ENCODE measurements at regions not wholly inside any gene's neighbourhood (a gene's known extent, or its start where the extent isn't known, plus 50 kb on each side); places are given as distances from the start of the nearest gene placed in this dataset.

DNA sequence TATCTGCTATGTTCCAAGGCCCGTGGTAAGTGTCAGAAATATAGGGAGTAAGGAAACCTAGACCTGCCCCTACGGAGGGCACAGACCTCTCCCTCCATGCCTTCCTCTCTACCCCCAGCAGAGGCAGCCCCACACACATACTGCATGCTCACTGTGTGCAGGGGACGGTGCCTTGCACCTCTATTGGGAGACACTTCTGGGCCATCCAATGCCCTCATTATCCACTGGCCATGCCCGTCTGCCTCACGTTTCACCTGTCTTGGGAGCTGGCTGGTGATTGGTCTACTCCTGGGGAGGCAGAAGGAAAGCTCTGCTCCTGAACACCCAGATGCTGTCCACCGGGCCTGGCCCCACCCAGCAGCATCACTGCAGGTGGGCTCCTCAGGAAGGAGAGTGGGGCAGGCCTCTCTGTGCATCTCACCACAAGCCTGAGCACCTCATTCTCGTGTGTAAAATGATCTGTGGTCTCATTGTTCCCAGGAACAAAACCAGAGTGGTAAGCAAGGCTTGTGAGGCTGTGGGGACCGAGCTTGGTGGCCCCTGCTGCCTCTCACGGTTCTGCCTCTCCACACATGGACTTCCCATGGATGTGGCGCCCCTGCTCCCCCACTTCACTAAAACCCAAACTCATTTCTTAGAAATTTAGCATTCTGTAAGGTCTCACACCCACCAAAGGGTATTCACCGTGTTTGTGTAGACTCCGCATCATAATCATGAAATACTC, 312.5 kb upstream of the HS6ST1 start:
- DNase-seq = no peak
- no peak for TF ChIP-seq POLR2A (IDR thresholded peaks at IDR 0.05)
- TF ChIP-seq, protein P1, sequence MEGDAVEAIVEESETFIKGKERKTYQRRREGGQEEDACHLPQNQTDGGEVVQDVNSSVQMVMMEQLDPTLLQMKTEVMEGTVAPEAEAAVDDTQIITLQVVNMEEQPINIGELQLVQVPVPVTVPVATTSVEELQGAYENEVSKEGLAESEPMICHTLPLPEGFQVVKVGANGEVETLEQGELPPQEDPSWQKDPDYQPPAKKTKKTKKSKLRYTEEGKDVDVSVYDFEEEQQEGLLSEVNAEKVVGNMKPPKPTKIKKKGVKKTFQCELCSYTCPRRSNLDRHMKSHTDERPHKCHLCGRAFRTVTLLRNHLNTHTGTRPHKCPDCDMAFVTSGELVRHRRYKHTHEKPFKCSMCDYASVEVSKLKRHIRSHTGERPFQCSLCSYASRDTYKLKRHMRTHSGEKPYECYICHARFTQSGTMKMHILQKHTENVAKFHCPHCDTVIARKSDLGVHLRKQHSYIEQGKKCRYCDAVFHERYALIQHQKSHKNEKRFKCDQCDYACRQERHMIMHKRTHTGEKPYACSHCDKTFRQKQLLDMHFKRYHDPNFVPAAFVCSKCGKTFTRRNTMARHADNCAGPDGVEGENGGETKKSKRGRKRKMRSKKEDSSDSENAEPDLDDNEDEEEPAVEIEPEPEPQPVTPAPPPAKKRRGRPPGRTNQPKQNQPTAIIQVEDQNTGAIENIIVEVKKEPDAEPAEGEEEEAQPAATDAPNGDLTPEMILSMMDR (IDR thresholded peaks at IDR 0.05) = no peak
- Histone ChIP-seq H3K4me1 (no peaks in the 10 kb centered on the region), H3K27ac (no peak overlapping the region), H3K27me3 (no peaks in the 10 kb centered on the region), H3K4me3 (replicated peaks in 1 of 3) (no peak overlapping the region), H3K36me3 (no peaks in the 10 kb centered on the region), H3K9me3 (no peaks in the 10 kb centered on the region)
- intact Hi-C loops (cut with DNase I) = no loop called here
- 89 to 90% methylated on average over 11 to 12 of the region's 12 CpGs for WGBS, 2 donors

DNA sequence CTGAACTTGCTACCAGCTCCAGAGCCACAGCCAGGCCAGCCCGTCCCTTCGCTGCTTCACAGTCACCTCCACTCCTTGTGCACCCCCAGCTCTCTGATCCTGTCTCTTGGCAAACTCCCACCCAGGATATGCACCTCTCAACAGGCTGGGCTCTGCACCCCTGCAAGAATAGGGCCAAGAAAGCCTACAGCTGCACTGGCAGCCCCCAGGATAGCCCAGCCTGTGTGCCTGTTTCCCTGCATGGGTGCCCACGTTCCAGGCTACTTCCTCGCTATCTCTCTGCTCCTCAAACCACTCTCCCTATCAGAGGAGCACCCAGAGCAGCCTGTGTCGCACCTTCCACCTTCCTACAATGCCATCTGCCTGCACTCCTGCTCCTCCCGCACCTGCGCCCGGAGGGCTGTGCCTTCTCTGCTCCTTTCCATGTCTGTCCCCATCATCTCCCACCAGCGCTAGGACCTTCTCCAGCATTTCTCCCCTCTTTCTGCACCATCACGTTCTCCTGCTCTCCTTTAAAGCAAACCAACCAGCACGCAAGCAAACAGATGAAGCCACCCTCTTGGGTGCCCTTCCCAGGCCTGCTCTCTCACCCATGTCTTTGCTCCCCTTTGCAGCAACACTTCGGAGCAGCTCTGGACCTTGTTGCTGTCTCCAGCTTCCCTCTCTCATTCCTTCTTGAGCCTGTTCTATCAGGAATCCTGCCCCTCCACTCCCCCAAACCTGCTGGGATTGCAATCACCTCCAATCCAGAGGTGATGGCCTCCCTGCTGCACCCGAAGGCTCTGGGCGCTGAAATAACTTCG, 313.2 kb upstream of the HS6ST1 start:
- no peak overlapping the region for H3K27ac ChIP-seq
- H3K4me1 ChIP-seq = no peaks in the 10 kb centered on the region
- 91 to 92% methylated on average over 15 of the region's 15 CpGs for WGBS, 2 donors
- no peaks in the 10 kb centered on the region for H3K36me3 ChIP-seq
- intact Hi-C loops (cut with DNase I) = no loop called here
- TF ChIP-seq POLR2A (IDR thresholded peaks at IDR 0.05) = no peak
- TF ChIP-seq, protein P1 (IDR thresholded peaks at IDR 0.05) = no peak
- no peak overlapping the region for H3K4me3 ChIP-seq (replicated peaks in 1 of 3)
- H3K9me3 ChIP-seq = no peaks in the 10 kb centered on the region
- DNase-seq = no peak
- no peaks in the 10 kb centered on the region for H3K27me3 ChIP-seq

DNA sequence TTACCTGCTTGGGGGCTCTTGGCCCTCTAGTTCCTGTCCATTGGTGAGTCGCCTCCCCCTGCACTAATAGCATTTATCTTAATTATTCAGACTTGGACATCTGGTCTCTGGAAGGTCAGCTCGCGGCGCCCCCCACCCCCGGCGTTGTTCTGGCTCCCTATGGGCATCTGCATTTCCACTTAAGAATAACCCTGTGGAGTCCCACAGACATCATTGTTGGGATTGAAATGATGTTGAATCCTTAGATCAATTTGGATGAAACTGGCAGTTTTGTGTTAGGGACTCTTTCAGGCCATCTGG, 313.8 kb upstream of the HS6ST1 start:
- H3K36me3 ChIP-seq = no peaks in the 10 kb centered on the region
- WGBS, 2 donors = 85 to 86% methylated on average over 6 of the region's 6 CpGs
- no peaks in the 10 kb centered on the region for H3K27me3 ChIP-seq
- intact Hi-C loops (cut with DNase I) = no loop called here
- TF ChIP-seq, protein P1 (IDR thresholded peaks at IDR 0.05) = no peak
- H3K4me3 ChIP-seq (replicated peaks in 1 of 3) = no peak overlapping the region
- no peaks in the 10 kb centered on the region for H3K4me1 ChIP-seq
- H3K9me3 ChIP-seq = no peaks in the 10 kb centered on the region
- DNase-seq = no peak
- H3K27ac ChIP-seq = no peak overlapping the region

DNA sequence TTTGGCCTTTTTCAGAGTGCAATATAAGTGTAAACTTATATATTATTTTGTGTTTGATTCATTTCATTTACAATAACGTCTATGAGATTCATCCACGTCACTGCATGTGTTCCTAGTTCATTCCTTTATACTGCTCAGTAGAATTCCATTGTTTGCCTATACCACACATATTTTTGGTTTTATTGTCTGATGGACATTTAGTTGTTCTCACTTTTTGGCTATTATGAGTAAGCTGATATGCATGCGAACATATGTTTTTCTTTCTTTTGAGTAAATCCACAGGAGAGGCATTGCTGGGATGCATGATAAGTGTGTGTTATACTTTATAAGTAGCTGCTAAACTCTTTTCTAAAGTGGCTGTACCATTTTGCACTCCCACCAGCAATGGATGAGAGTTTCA, 314.8 kb upstream of the HS6ST1 start:
- intact Hi-C loops (cut with DNase I) = no loop called here
- 93 to 94% methylated on average over 3 of the region's 3 CpGs for WGBS, 2 donors

DNA sequence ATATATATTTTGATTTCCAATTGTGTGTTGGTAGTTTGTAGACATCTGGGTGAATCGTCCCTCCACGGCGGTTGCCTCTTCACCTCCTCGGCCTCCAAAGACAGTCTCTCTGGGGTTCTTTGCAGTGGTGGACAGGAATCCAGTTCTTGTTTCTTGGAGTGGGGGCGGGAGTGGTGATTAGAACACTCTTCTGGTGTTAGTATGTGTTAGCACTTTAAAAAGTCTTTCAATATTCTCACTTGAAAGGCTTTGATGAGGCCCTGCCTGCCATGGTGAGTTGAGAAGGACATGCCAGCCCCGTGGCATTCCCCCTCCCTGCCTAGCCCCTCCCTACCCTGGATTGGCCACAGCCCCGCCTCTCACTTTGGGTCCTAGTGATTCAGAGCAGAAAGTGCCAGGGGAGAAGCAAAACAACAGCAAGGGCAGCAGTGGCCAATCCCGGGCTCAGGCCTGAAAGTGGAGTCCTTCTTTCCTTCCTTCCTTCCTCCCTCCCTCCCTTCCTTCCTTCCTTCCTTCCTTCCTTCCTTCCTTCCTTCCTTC, 316.8 kb upstream of the HS6ST1 start:
- H3K4me1 ChIP-seq = no peaks in the 10 kb centered on the region
- no peak overlapping the region for H3K4me3 ChIP-seq (replicated peaks in 1 of 3)
- intact Hi-C loops (cut with DNase I) = no loop called here
- DNase-seq = peak; percentile 39 to 56
- WGBS, 2 donors = 69% methylated on average over 8 of the region's 8 CpGs
- H3K27ac ChIP-seq = no peak overlapping the region
- TF ChIP-seq POLR2A (IDR thresholded peaks at IDR 0.05) = no peak
- TF ChIP-seq, protein P1 (IDR thresholded peaks at IDR 0.05) = no peak
- no peaks in the 10 kb centered on the region for H3K9me3 ChIP-seq
- H3K36me3 ChIP-seq = no peaks in the 10 kb centered on the region
- no peaks in the 10 kb centered on the region for H3K27me3 ChIP-seq

More for the DNA sequence above, 314.8 kb upstream of the HS6ST1 start:
- Histone ChIP-seq H3K4me3 (replicated peaks in 1 of 3) (no peak overlapping the region), H3K4me1 (no peaks in the 10 kb centered on the region), H3K36me3 (no peaks in the 10 kb centered on the region), H3K27ac (no peak overlapping the region), H3K9me3 (no peaks in the 10 kb centered on the region), H3K27me3 (no peaks in the 10 kb centered on the region)
- DNase-seq = no peak
- TF ChIP-seq POLR2A (IDR thresholded peaks at IDR 0.05) = no peak

All from thyroid gland (tissue), 4 donors.